GM12878 (cell line): ENCODE measurements at regions not wholly inside any gene's neighbourhood (a gene's known extent, or its start where the extent isn't known, plus 50 kb on each side); places are given as distances from the start of the nearest gene placed in this dataset.

Experiments used
- ATAC-seq: fragments of 200-7000 bp; cut with Tn5 transposase; 3 replicates; pipeline ENCODE4 v1.9.1; 2020; ENCODE audit warnings: mild to moderate bottlenecking, moderate library complexity
- BruUV-seq: library from RNA; stranded (reverse); fragments of 400-500 nt; replicated peaks from 2 replicates; lab custom pipeline; 2021; lab: Mats Ljungman, UMichigan
- CTCF ChIA-PET: fragments of 300-600 bp; sonication (Branson Sonifier 250); formaldehyde crosslinking; extraction: SDS; loops from one replicate; lab custom pipeline; 2021; ENCODE audit warnings: inconsistent platforms; lab: Yijun Ruan, JAX
- POLR2A ChIA-PET: fragments of 350-600 bp; formaldehyde crosslinking; extraction: SDS; loops from one replicate; lab custom pipeline; 2021; ENCODE audit warnings: inconsistent platforms; lab: Charles Lee
- RAD21 ChIA-PET: fragments of 300-600 bp; sonication (Branson Sonifier 250); formaldehyde crosslinking; loops from one replicate; lab custom pipeline; 2023; ENCODE audit warnings: antibody characterized with exemption; ENCODE audit not compliant: unreplicated experiment; lab: Charles Lee
- SMC1A ChIA-PET: fragments of 300-600 bp; sonication (Branson Sonifier 250); formaldehyde crosslinking; loops from one replicate; lab custom pipeline; 2023; ENCODE audit not compliant: unreplicated experiment, uncharacterized antibody; lab: Charles Lee
- DNase-seq: peaks from one replicate; pipeline ENCODE4 v3.0.0-alpha.2; 2011; ENCODE audit warnings: low read depth, low spot score
- FAIRE-seq: peaks from 3 replicates; lab custom pipeline; 2011; peaks lifted over from hg19 to GRCh38; lab: Jason Lieb, UNC
- H2AFZ ChIP-seq: 2 replicates; pipeline ENCODE4 v1.6.0; 2011; ENCODE audit warnings: low read depth, low read length, control low read depth; ENCODE audit not compliant: control insufficient read depth
- H3K27ac ChIP-seq: 2 replicates; pipeline ENCODE4 v1.5.1; 2011; ENCODE audit warnings: control low read depth; ENCODE audit not compliant: control insufficient read depth, insufficient read depth
- H3K27me3 ChIP-seq, 2 experiments: replicated peaks in 1 of 2; 2 replicates each; pipeline versions ENCODE4 v1.6.0 to v1.6.1; 2011; ENCODE audit warnings: low read length in 1 of 2; ENCODE audit not compliant: control insufficient read depth in 2 of 2, insufficient read depth in 2 of 2
- H3K36me3 ChIP-seq, 2 experiments: 2 replicates each; pipeline ENCODE4 v1.5.1; 2011; ENCODE audit warnings: low read length in 1 of 2; ENCODE audit not compliant: control insufficient read depth in 2 of 2, insufficient read depth in 2 of 2
- H3K4me1 ChIP-seq: 2 replicates; pipeline ENCODE4 v1.6.1; 2011; ENCODE audit warnings: mild to moderate bottlenecking, low read length, moderate library complexity, mixed read lengths; ENCODE audit not compliant: control insufficient read depth, insufficient read depth
- H3K4me2 ChIP-seq: 2 replicates; pipeline ENCODE4 v1.6.0; 2011; ENCODE audit warnings: control low read depth; ENCODE audit not compliant: control insufficient read depth, insufficient read depth
- H3K4me3 ChIP-seq: fragments of 200-600 bp; sonication (generic); 2 replicates; pipeline ENCODE4 v1.5.1; 2016
- H3K79me2 ChIP-seq: 2 replicates; pipeline ENCODE4 v1.6.0; 2011; ENCODE audit warnings: low read length; ENCODE audit not compliant: control insufficient read depth, insufficient read depth
- H3K9ac ChIP-seq: 2 replicates; pipeline ENCODE4 v1.8.0; 2011; ENCODE audit warnings: low read length, control low read depth, mixed read lengths; ENCODE audit not compliant: control insufficient read depth, insufficient read depth
- H3K9me3 ChIP-seq: replicated peaks from 3 replicates; pipeline ENCODE4 v1.5.1; 2011; ENCODE audit warnings: mild to moderate bottlenecking, low read length; ENCODE audit not compliant: control insufficient read depth, insufficient read depth
- H4K20me1 ChIP-seq: 2 replicates; pipeline ENCODE4 v1.6.0; 2011; ENCODE audit not compliant: control insufficient read depth, insufficient read depth
- E2F4 ChIP-seq: IDR thresholded peaks from 2 replicates; pipeline ENCODE4 v1.6.1; 2012; ENCODE audit warnings: low read depth, low read length, improper control_type of control experiment
- ETV6 ChIP-seq, 2 experiments: fragments of 450-650 bp in 1 of 2; IDR thresholded peaks in 1 of 2; conservative IDR thresholded peaks in 1 of 2; 2 replicates each; pipeline ENCODE4 v1.6.1; 2014; ENCODE audit warnings: antibody characterized with exemption in 1 of 2, borderline replicate concordance in 1 of 2, low read depth in 1 of 2, mild to moderate bottlenecking in 1 of 2, moderate library complexity in 1 of 2
- MEF2A ChIP-seq: IDR thresholded peaks from 2 replicates; pipeline ENCODE4 v1.6.1; 2011; ENCODE audit warnings: low read depth, mild to moderate bottlenecking, low read length, moderate library complexity; ENCODE audit not compliant: insufficient read depth
- NRF1 ChIP-seq: conservative IDR thresholded peaks from 2 replicates; pipeline ENCODE4 v1.6.1; 2011; ENCODE audit warnings: mild to moderate bottlenecking, low read depth, low read length, improper control_type of control experiment
- RELB ChIP-seq: fragments of 450-650 bp; IDR thresholded peaks from 2 replicates; pipeline ENCODE4 v1.6.1; 2017; ENCODE audit warnings: low read depth, mild to moderate bottlenecking, moderate library complexity
- STAT1 ChIP-seq: fragments of 450-650 bp; conservative IDR thresholded peaks from 2 replicates; pipeline ENCODE4 v1.6.1; 2014; ENCODE audit warnings: antibody characterized with exemption, mild to moderate bottlenecking
- USF2 ChIP-seq: IDR thresholded peaks from 2 replicates; pipeline ENCODE4 v1.6.1; 2011; ENCODE audit warnings: low read depth, low read length, improper control_type of control experiment, borderline replicate concordance
- ZBED1 ChIP-seq: IDR thresholded peaks from 2 replicates; pipeline ENCODE4 v1.6.1; 2016; ENCODE audit warnings: borderline replicate concordance
- ZBTB33 ChIP-seq: fragments of 450-650 bp; IDR thresholded peaks from 2 replicates; pipeline ENCODE4 v1.6.1; 2017; ENCODE audit warnings: mild to moderate bottlenecking
- ZNF207 ChIP-seq: fragments of 450-650 bp; IDR thresholded peaks from 2 replicates; pipeline ENCODE4 v1.6.1; 2014; ENCODE audit warnings: antibody characterized with exemption, mild to moderate bottlenecking, borderline replicate concordance
- WGBS: methylation state at CpG from one replicate; pipeline ENCODE4 v1.1.6; 2016; ENCODE audit warnings: low lambda C conversion rate; ENCODE audit not compliant: insufficient replicate concordance, insufficient coverage; ENCODE audit errors: missing lambda C conversion rate; 5-methylcytosine and 5-hydroxymethylcytosine counted together
- in situ Hi-C: fragments of 300-500 bp; cut with MboI; formaldehyde crosslinking; loops from 9 replicates; pipeline ENCODE4 v1.14.3; 2018; ENCODE audit warnings: mixed read lengths
- intact Hi-C: fragments of 100-400 bp; cut with micrococcal nuclease; formaldehyde crosslinking; loops from one replicate; pipeline ENCODE4 v1.14.2; 2022; ENCODE audit not compliant: unreplicated experiment

- TF ChIP-seq NRF1 (no peak), ZBTB33 (no peak)
- TF ChIP-seq, all 136 proteins: peak for 0
Measured at GRCh38 chr22:22776121-22776520, 111.5 kb upstream of the IGLL5 start (continued).

GRCh38 chr22:22779213-22779612, 108.4 kb upstream of the IGLL5 start:
- H3K36me3 ChIP-seq, result no peaks in the 10 kb centered on the region
- TF ChIP-seq ZBED1 (no peak), E2F4 (no peak), STAT1 (no peak), MEF2A (no peak), NRF1 (no peak), ZNF207 (no peak), ETV6 (conservative IDR thresholded peaks at IDR 0.05 in 1 of 2, IDR thresholded peaks at IDR 0.05 in 1 of 2; ENCODE audit: borderline replicate concordance in 1 of 2, low read depth in 1 of 2) (no peak), USF2 (no peak), RELB (no peak)
- ChIA-PET SMC1A (no interaction called here), POLR2A (no interaction called here), CTCF (interaction anchor here (1.0 kb wide), 1 partner anchor 9 kb away, joined by 4 read pairs; no protein-coding TSS in a partner anchor), RAD21 (no interaction called here)
- H3K9ac ChIP-seq, result no peak overlapping the region
- WGBS, result 60% methylated on average over 4 of the region's 4 CpGs
- H3K4me2 ChIP-seq, result no peak overlapping the region
- FAIRE-seq (no peak), DNase-seq (no peak), ATAC-seq (no peak)
- H4K20me1 ChIP-seq, result no peaks in the 10 kb centered on the region
- no peaks in the 10 kb centered on the region for H3K79me2 ChIP-seq
- H3K4me1 ChIP-seq, result no peaks in the 10 kb centered on the region
- H2AFZ ChIP-seq, result no peak overlapping the region
- no peaks in the 10 kb centered on the region for H3K9me3 ChIP-seq
- in situ Hi-C loops (no loop called here), intact Hi-C loops (loop anchor here (10.0 kb wide), 1 partner anchor 346 kb away; no protein-coding TSS in a partner anchor)
- H3K4me3 ChIP-seq, result no peak overlapping the region
- BruUV-seq, result no TSS peak
- H3K27ac ChIP-seq, result no peak overlapping the region
- H3K27me3 ChIP-seq, result no peaks in the 10 kb centered on the region
